ENCODE measurements at regions not wholly inside any gene's neighbourhood (a gene's known extent, or its start where the extent isn't known, plus 50 kb on each side); places are given as distances from the start of the nearest gene placed in this dataset.

- TF ChIP-seq POLR2A (IDR thresholded peaks at IDR 0.05) (no peak), CTCF (IDR thresholded peaks at IDR 0.05 in 4 of 5, conservative IDR thresholded peaks at IDR 0.05 in 1 of 5) (no peak)
Observed at GRCh38 chr9:107154291-107154690, 128.8 kb upstream of the RAD23B start.
